CD4-positive, alpha-beta T cell (primary cell): ENCODE measurements at regions not wholly inside any gene's neighbourhood (a gene's known extent, or its start where the extent isn't known, plus 50 kb on each side); places are given as distances from the start of the nearest gene placed in this dataset.

Experiments
- ATAC-seq: fragments of 200-7000 bp; cut with Tn5 transposase; one replicate; pipeline ENCODE4 v1.10.0; 2022; ENCODE audit warnings: mild to moderate bottlenecking; ENCODE audit not compliant: poor library complexity
- CTCF ChIA-PET: fragments of 350-600 bp; sonication (Branson Sonifier 250); formaldehyde crosslinking; loops from one replicate; lab custom pipeline; 2021; ENCODE audit warnings: antibody characterized with exemption, inconsistent platforms; lab: Charles Lee
- POLR2A ChIA-PET: fragments of 350-600 bp; sonication (Branson Sonifier 250); formaldehyde crosslinking; loops from one replicate; lab custom pipeline; 2021; ENCODE audit warnings: antibody characterized with exemption, inconsistent platforms; lab: Charles Lee
- DNase-seq, 14 experiments: peaks; one replicate each; pipeline ENCODE4 v3.0.0-alpha.2; 2013 to 2020; ENCODE audit warnings: mixed read lengths in 2 of 14
- H3K27ac ChIP-seq, 2 donors: one replicate each; pipeline versions ENCODE4 v1.5.1 to v1.7.0; 2013; ENCODE audit warnings: low read length in 2 of 2, low read depth in 1 of 2, mild to moderate bottlenecking in 1 of 2
- H3K27me3 ChIP-seq, 2 experiments: 1 replicate in 1 of 2; 2 replicates in 1 of 2; pipeline versions ENCODE4 v1.6.1 to v1.7.0; 2013; ENCODE audit warnings: low read length in 2 of 2, control low read depth in 1 of 2, mild to moderate bottlenecking in 1 of 2, moderate library complexity in 1 of 2; ENCODE audit not compliant: insufficient read depth in 2 of 2, control insufficient read depth in 1 of 2
- H3K36me3 ChIP-seq: one replicate; pipeline ENCODE4 v1.6.1; 2013; ENCODE audit warnings: low read length, control low read depth; ENCODE audit not compliant: insufficient read depth
- H3K4me1 ChIP-seq: one replicate; pipeline ENCODE4 v1.6.1; 2013; ENCODE audit warnings: low read length, control low read depth; ENCODE audit not compliant: insufficient read depth
- H3K4me3 ChIP-seq: one replicate; pipeline ENCODE4 v1.5.1; 2013; ENCODE audit warnings: mild to moderate bottlenecking, low read length, moderate library complexity
- H3K9me3 ChIP-seq, 2 experiments: 1 replicate in 1 of 2; 2 replicates in 1 of 2; pipeline versions ENCODE4 v1.6.1 to v1.7.0; 2013; ENCODE audit warnings: low read length in 2 of 2, mild to moderate bottlenecking in 2 of 2, control low read depth in 1 of 2, moderate library complexity in 1 of 2; ENCODE audit not compliant: control insufficient read depth in 1 of 2, insufficient read depth in 1 of 2
- H3K27ac Mint-ChIP-seq: one replicate; pipeline ENCODE4 v1.8.0; 2020; ENCODE audit warnings: mixed read lengths
- H3K27me3 Mint-ChIP-seq: one replicate; pipeline ENCODE4 v1.8.0; 2021; ENCODE audit warnings: mixed read lengths
- H3K36me3 Mint-ChIP-seq: one replicate; pipeline ENCODE4 v1.8.0; 2021; ENCODE audit warnings: low read depth, mixed read lengths
- H3K4me1 Mint-ChIP-seq: one replicate; pipeline ENCODE4 v1.8.0; 2021; ENCODE audit warnings: low read depth, mixed read lengths
- H3K4me3 Mint-ChIP-seq: one replicate; pipeline ENCODE4 v1.8.0; 2020; ENCODE audit warnings: mild to moderate bottlenecking, mixed read lengths
- H3K9me3 Mint-ChIP-seq: one replicate; pipeline ENCODE4 v1.8.0; 2020; ENCODE audit warnings: mixed read lengths
- CTCF ChIP-seq: fragments of 200-600 bp; IDR thresholded peaks from one replicate; pipeline ENCODE4 v1.8.0; 2022; ENCODE audit warnings: antibody characterized with exemption, mild to moderate bottlenecking
- intact Hi-C, 2 experiments: fragments of 100-400 bp; cut with DNase I in 1 of 2; cut with micrococcal nuclease in 1 of 2; formaldehyde crosslinking; loops; one replicate each; pipeline versions ENCODE4 v1.15.1 to v1.9.0; 2023 to 2025; cut with DNase I, micrococcal nuclease

DNA sequence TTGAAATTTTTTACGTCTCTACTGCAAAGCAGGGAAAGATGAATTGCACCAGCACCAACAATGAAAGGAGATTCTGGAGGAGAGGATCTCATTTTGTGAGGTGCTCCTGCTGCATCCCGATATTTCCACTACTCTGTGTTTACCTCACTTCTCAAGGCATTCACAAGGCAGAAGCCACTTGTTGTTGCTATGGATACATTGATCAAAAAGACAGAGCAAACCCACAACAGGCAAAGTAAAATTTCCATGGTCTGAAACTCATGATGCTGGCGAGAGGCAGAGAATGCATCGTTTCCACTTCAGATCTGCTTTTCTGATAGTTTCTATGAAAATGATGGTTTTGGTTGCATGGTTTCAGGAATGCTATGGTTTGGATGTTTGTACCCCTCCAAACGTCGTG lies 323.3 kb downstream of the ASMT start:
- Histone ChIP-seq H3K27ac (no peak overlapping the region), H3K27me3 (no peaks in the 10 kb centered on the region), H3K36me3 (no peaks in the 10 kb centered on the region), H3K4me1 (no peaks in the 10 kb centered on the region), H3K9me3 (peaks cover 0 to 10% of the 10 kb centered on the region in 2 experiments), H3K4me3 (no peak overlapping the region)
- Mint-ChIP-seq H3K4me1 (no peaks in the 10 kb centered on the region), H3K36me3 (no peaks in the 10 kb centered on the region), H3K27me3 (no peaks in the 10 kb centered on the region), H3K4me3 (no peak overlapping the region), H3K9me3 (peaks cover 2% of the 10 kb centered on the region), H3K27ac (no peak overlapping the region)
- ChIA-PET CTCF (no interaction called here), POLR2A (no interaction called here)
- no peak for ATAC-seq
- no peak for DNase-seq
- TF ChIP-seq CTCF = no peak
- intact Hi-C loops = no loop called here

DNA sequence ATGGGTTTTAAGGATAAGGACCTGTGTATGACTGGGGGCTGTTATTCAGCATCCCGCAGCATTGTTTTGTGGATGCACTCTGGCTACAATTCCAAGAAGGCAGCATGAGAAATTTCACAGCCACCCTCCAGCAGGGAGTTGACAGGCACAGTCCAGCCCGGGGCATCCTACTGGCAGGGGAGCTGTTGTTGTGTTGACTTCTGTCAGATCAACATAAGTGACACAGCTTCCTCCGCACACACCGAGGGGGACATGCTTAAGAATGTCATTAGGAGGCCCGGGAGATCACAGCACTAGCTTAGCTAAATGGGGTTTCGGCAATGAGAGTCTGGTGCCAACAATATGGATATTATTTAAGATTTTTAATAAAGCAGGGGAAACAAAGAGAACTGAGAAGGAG lies 326.5 kb downstream of the ASMT start:
- H3K4me3 ChIP-seq = no peak overlapping the region
- Mint-ChIP-seq H3K36me3 (no peaks in the 10 kb centered on the region), H3K4me1 (no peaks in the 10 kb centered on the region), H3K9me3 (no peaks in the 10 kb centered on the region), H3K27ac (no peak overlapping the region), H3K27me3 (no peaks in the 10 kb centered on the region), H3K4me3 (no peak overlapping the region)
- ATAC-seq (no peak), DNase-seq (no peak)
- peaks cover 0 to 15% of the 10 kb centered on the region in 2 experiments for H3K9me3 ChIP-seq
- POLR2A ChIA-PET = no interaction called here
- no peak for TF ChIP-seq CTCF
- CTCF ChIA-PET = no interaction called here
- H3K4me1 ChIP-seq = no peaks in the 10 kb centered on the region
- no peaks in the 10 kb centered on the region for H3K27me3 ChIP-seq
- no peaks in the 10 kb centered on the region for H3K36me3 ChIP-seq
- no peak overlapping the region for H3K27ac ChIP-seq
- intact Hi-C loops = no loop called here

DNA sequence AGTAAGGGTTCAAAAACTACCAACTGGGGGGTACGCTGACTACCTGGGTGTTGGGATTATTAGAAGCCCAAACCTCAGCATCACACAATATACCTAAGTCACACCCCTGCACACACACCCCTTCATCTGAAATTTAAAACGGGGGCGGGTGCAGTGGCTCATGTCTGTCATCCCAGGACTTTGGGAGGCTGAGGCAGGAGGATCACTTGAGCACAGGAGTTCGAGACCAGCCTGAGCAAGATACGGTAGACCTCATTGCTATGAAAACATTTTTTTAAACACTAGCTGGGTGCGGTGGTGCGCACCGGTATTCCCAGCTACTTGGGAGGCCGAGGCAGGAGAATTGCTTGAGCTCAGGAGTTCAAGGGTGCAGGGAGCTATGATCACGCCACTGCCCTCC lies 331.0 kb downstream of the ASMT start:
- H3K27me3 Mint-ChIP-seq = no peaks in the 10 kb centered on the region
- TF ChIP-seq CTCF = no peak
- Histone ChIP-seq H3K27me3 (no peaks in the 10 kb centered on the region), H3K4me3 (no peak overlapping the region), H3K27ac (no peak overlapping the region), H3K36me3 (no peaks in the 10 kb centered on the region), H3K9me3 (peaks cover 0 to 10% of the 10 kb centered on the region in 2 experiments), H3K4me1 (no peaks in the 10 kb centered on the region)
- no peaks in the 10 kb centered on the region for H3K4me1 Mint-ChIP-seq
- ChIA-PET CTCF (no interaction called here), POLR2A (no interaction called here)
- H3K27ac Mint-ChIP-seq = no peak overlapping the region
- ATAC-seq (no peak), DNase-seq (no peak)
- H3K36me3 Mint-ChIP-seq = no peaks in the 10 kb centered on the region
- intact Hi-C loops = no loop called here
- no peak overlapping the region for H3K4me3 Mint-ChIP-seq
- no peaks in the 10 kb centered on the region for H3K9me3 Mint-ChIP-seq
